ENCODE measurements at regions not wholly inside any gene's neighbourhood (a gene's known extent, or its start where the extent isn't known, plus 50 kb on each side); places are given as distances from the start of the nearest gene placed in this dataset.
"Not testable (repeated sequence)": the region's sequence is repeated elsewhere in the genome, so short reads cannot be mapped to it uniquely, and the experiment has no call there.

- in situ Hi-C loops (cut with HindIII; ENCODE audit: extremely low pct_ligation_motif_present, low pct_unique_long_range_greater_than_20kb): no loop called here
These were observed 270.3 kb downstream of the ASMT start for GRCh38 chrX:1885116-1885515.

GRCh38 chrX:1888305-1888704 lies 273.4 kb downstream of the ASMT start:
- H4K20me1 ChIP-seq (ENCODE audit: insufficient read depth, low read length); DNase-seq (ENCODE audit: low spot score); H3K9me3 ChIP-seq (ENCODE audit: low read length); H3K9ac ChIP-seq (ENCODE audit: insufficient read depth, low read depth, low read length); H3K4me3 ChIP-seq (replicated peaks in 1 of 3; ENCODE audit: insufficient read depth in 1 of 3, low read depth in 2 of 3, low read length in 3 of 3); POLR2A ChIA-PET; H3K27ac ChIP-seq (ENCODE audit: extremely low read length, insufficient read depth, low read length); BruUV-seq (replicated peaks); in situ Hi-C loops (cut with HindIII; ENCODE audit: extremely low pct_ligation_motif_present, low pct_unique_long_range_greater_than_20kb); H3K4me2 ChIP-seq (ENCODE audit: low read depth, low read length); H3K36me3 ChIP-seq (replicated peaks in 1 of 2; ENCODE audit: control insufficient read depth in 1 of 2, insufficient read depth in 2 of 2, low read length in 2 of 2); H3K79me2 ChIP-seq (ENCODE audit: insufficient read depth, low read length); FAIRE-seq; intact Hi-C loops (cut with micrococcal nuclease; ENCODE audit: unreplicated experiment); ATAC-seq; CTCF ChIA-PET (ENCODE audit: low intra/inter-chr PET ratio, low total read pairs); H2AFZ ChIP-seq (ENCODE audit: low read length); H3K27me3 ChIP-seq (ENCODE audit: control insufficient read depth in 1 of 2, insufficient read depth in 2 of 2, low read length in 2 of 2); H3K4me1 ChIP-seq (ENCODE audit: insufficient read depth, low read length): not testable (repeated sequence)
- WGBS (ENCODE audit: low lambda C conversion rate): 93% methylated on average over 9 of the region's 9 CpGs
- peak; percentile 29; the same call in 1 of the 2 replicates for TF ChIP-seq FOSL2 (CRISPR knock-in tag; IDR thresholded peaks at IDR 0.05)

More at GRCh38 chrX:1885116-1885515, 270.3 kb downstream of the ASMT start:
- no peak for TF ChIP-seq ZNF101 (CRISPR knock-in tag; IDR thresholded peaks at IDR 0.05; ENCODE audit: borderline replicate concordance, low read depth)
- no peak for TF ChIP-seq CCDC6 (CRISPR knock-in tag; IDR thresholded peaks at IDR 0.05)
- TF ChIP-seq ADNP (CRISPR knock-in tag; IDR thresholded peaks at IDR 0.05): no peak
- no peak for TF ChIP-seq XBP1 (CRISPR knock-in tag; IDR thresholded peaks at IDR 0.05)
- FAIRE-seq: no peak
- no peak for ATAC-seq
- H3K27ac ChIP-seq (ENCODE audit: extremely low read length, insufficient read depth, low read length): no peak overlapping the region
- intact Hi-C loops (cut with micrococcal nuclease; ENCODE audit: unreplicated experiment): no loop called here
- no peak overlapping the region for H3K4me3 ChIP-seq (replicated peaks in 1 of 3; ENCODE audit: insufficient read depth in 1 of 3, low read depth in 2 of 3, low read length in 3 of 3)
- peaks cover 0 to 4% of the 10 kb centered on the region in 2 experiments; a peak in 2 of 5 replicates for H3K27me3 ChIP-seq (ENCODE audit: control insufficient read depth in 1 of 2, insufficient read depth in 2 of 2, low read length in 2 of 2)
- no peaks in the 10 kb centered on the region for H3K9me3 ChIP-seq (ENCODE audit: low read length)
- ChIA-PET CTCF (ENCODE audit: low intra/inter-chr PET ratio, low total read pairs) (no interaction called here), POLR2A (no interaction called here)
- H4K20me1 ChIP-seq (ENCODE audit: insufficient read depth, low read length): no peaks in the 10 kb centered on the region
- no peaks in the 10 kb centered on the region for H3K36me3 ChIP-seq (replicated peaks in 1 of 2; ENCODE audit: control insufficient read depth in 1 of 2, insufficient read depth in 2 of 2, low read length in 2 of 2)
- H3K4me1 ChIP-seq (ENCODE audit: insufficient read depth, low read length): peaks cover 10% of the 10 kb centered on the region; the same call in 1 of the 2 replicates
- no peaks in the 10 kb centered on the region for H3K79me2 ChIP-seq (ENCODE audit: insufficient read depth, low read length)
- WGBS (ENCODE audit: low lambda C conversion rate): 58% methylated on average over 12 of the region's 12 CpGs
- H2AFZ ChIP-seq (ENCODE audit: low read length): no peak overlapping the region
- no peak overlapping the region for H3K4me2 ChIP-seq (ENCODE audit: low read depth, low read length)
- DNase-seq (ENCODE audit: low spot score): no peak
- H3K9ac ChIP-seq (ENCODE audit: insufficient read depth, low read depth, low read length): no peak overlapping the region
- BruUV-seq (replicated peaks): no TSS peak

All from HepG2 (cell line).